H1 (cell line): ENCODE measurements at regions not wholly inside any gene's neighbourhood (a gene's known extent, or its start where the extent isn't known, plus 50 kb on each side); places are given as distances from the start of the nearest gene placed in this dataset.

Experiments used
- CTCF ChIA-PET: fragments of 300-600 bp; sonication (Branson Sonifier 250); formaldehyde crosslinking; loops from one replicate; lab custom pipeline; 2021; ENCODE audit not compliant: partially characterized antibody; lab: Charles Lee
- POLR2A ChIA-PET: fragments of 300-600 bp; sonication (Branson Sonifier 250); formaldehyde crosslinking; loops from one replicate; lab custom pipeline; 2021; ENCODE audit warnings: inconsistent platforms; ENCODE audit not compliant: partially characterized antibody; lab: Charles Lee
- DNase-seq, 2 experiments: peaks; one replicate each; pipeline versions ENCODE4 v3.0.0 to v3.0.0-alpha.2; 2010 to 2022; ENCODE audit warnings: low spot score in 2 of 2, low read depth in 1 of 2, mixed read lengths in 1 of 2
- FAIRE-seq: peaks from 2 replicates; lab custom pipeline; 2011; peaks lifted over from hg19 to GRCh38; lab: Jason Lieb, UNC
- H2AFZ ChIP-seq: 2 replicates; pipeline ENCODE4 v1.8.1; 2012; ENCODE audit warnings: low read length, inconsistent platforms
- H2AK5ac ChIP-seq: 2 replicates; pipeline ENCODE4 v1.6.1; 2013; ENCODE audit warnings: low read depth, low read length
- H2BK120ac ChIP-seq: replicated peaks from 2 replicates; pipeline ENCODE3; 2013; ENCODE audit warnings: low read depth, low read length, inconsistent platforms
- H2BK12ac ChIP-seq: 2 replicates; pipeline ENCODE4 v1.6.1; 2013; ENCODE audit warnings: low read depth, low read length
- H2BK15ac ChIP-seq: 2 replicates; pipeline ENCODE4 v1.6.1; 2013; ENCODE audit warnings: low read length
- H2BK20ac ChIP-seq: 2 replicates; pipeline ENCODE4 v1.6.1; 2013; ENCODE audit warnings: low read length
- H2BK5ac ChIP-seq: 2 replicates; pipeline ENCODE4 v1.6.1; 2013; ENCODE audit warnings: low read depth, low read length
- H3K14ac ChIP-seq: 2 replicates; pipeline ENCODE4 v1.6.1; 2013; ENCODE audit warnings: inconsistent platforms; ENCODE audit not compliant: insufficient read length
- H3K18ac ChIP-seq: 2 replicates; pipeline ENCODE4 v1.6.1; 2013; ENCODE audit warnings: low read length; ENCODE audit errors: extremely low read depth
- H3K23ac ChIP-seq: 2 replicates; pipeline ENCODE4 v1.6.1; 2013; ENCODE audit warnings: inconsistent platforms; ENCODE audit not compliant: insufficient read length
- H3K23me2 ChIP-seq: 2 replicates; pipeline ENCODE4 v1.6.1; 2013; ENCODE audit warnings: low read depth, low read length
- H3K27ac ChIP-seq: 2 replicates; pipeline ENCODE4 v1.6.1; 2011; ENCODE audit warnings: low read depth, low read length, inconsistent platforms
- H3K27me3 ChIP-seq, 4 experiments: replicated peaks in 1 of 4; 1 replicate in 1 of 4; 2 replicates in 3 of 4; pipeline versions ENCODE4 v1.6.1 to v1.8.1; 2011 to 2013; ENCODE audit warnings: low read length in 3 of 4, mild to moderate bottlenecking in 3 of 4, inconsistent platforms in 2 of 4, mixed read lengths in 2 of 4, moderate library complexity in 1 of 4; ENCODE audit not compliant: control insufficient read depth in 3 of 4, insufficient read depth in 3 of 4; ENCODE audit errors: extremely low read depth in 1 of 4
- H3K36me3 ChIP-seq, 4 experiments: 2 replicates each; pipeline versions ENCODE4 v1.6.1 to v1.8.1; 2011 to 2013; ENCODE audit warnings: mild to moderate bottlenecking in 4 of 4, low read length in 3 of 4, moderate library complexity in 2 of 4, control low read depth in 1 of 4, inconsistent platforms in 1 of 4; ENCODE audit not compliant: insufficient read depth in 4 of 4, control insufficient read depth in 2 of 4
- H3K4ac ChIP-seq: replicated peaks from 2 replicates; pipeline ENCODE3; 2013; ENCODE audit warnings: low read length, low read depth, mixed read lengths, inconsistent platforms; ENCODE audit not compliant: insufficient read length
- H3K4me1 ChIP-seq, 4 experiments: replicated peaks in 1 of 4; 1 replicate in 1 of 4; 2 replicates in 3 of 4; pipeline versions ENCODE4 v1.6.1 to v1.8.1; 2011 to 2013; ENCODE audit warnings: low read length in 3 of 4, inconsistent platforms in 2 of 4, mixed read lengths in 1 of 4; ENCODE audit not compliant: insufficient read depth in 4 of 4, control insufficient read depth in 3 of 4
- H3K4me2 ChIP-seq, 2 experiments: 2 replicates each; pipeline versions ENCODE4 v1.6.1 to v1.8.1; 2011 to 2013; ENCODE audit warnings: low read depth in 2 of 2, low read length in 2 of 2, control low read depth in 1 of 2, inconsistent platforms in 1 of 2, mild to moderate bottlenecking in 1 of 2; ENCODE audit not compliant: insufficient read depth in 1 of 2
- H3K4me3 ChIP-seq, 4 experiments: fragments of 200-600, 300-600 bp in 1 of 4; sonication (generic), shearing (Covaris generic), sonication (Bioruptor Twin) in 1 of 4; 2 replicates each; pipeline versions ENCODE4 v1.5.1 to v1.8.1; 2011 to 2016; ENCODE audit warnings: low read length in 4 of 4, low read depth in 3 of 4, control low read depth in 2 of 4, inconsistent platforms in 2 of 4, mild to moderate bottlenecking in 2 of 4, mixed read lengths in 1 of 4, moderate library complexity in 1 of 4; ENCODE audit not compliant: insufficient read depth in 2 of 4; ENCODE audit errors: extremely low read depth in 1 of 4
- H3K56ac ChIP-seq: replicated peaks from 2 replicates; pipeline ENCODE3; 2013; ENCODE audit warnings: low read depth, mild to moderate bottlenecking, mixed read lengths, low read length, inconsistent platforms; ENCODE audit not compliant: insufficient read length
- H3K79me1 ChIP-seq: 2 replicates; pipeline ENCODE4 v1.6.1; 2013; ENCODE audit warnings: low read depth, low read length, control low read depth
- H3K79me2 ChIP-seq, 2 experiments: 2 replicates each; pipeline versions ENCODE4 v1.6.1 to v1.8.1; 2012 to 2013; ENCODE audit warnings: low read length in 2 of 2, mild to moderate bottlenecking in 2 of 2, inconsistent platforms in 1 of 2; ENCODE audit not compliant: insufficient read depth in 2 of 2, control insufficient read depth in 1 of 2
- H3K9ac ChIP-seq, 4 experiments: replicated peaks in 1 of 4; 1 replicate in 1 of 4; 2 replicates in 3 of 4; pipeline versions ENCODE4 v1.6.1 to v1.8.1; 2011 to 2013; ENCODE audit warnings: low read depth in 3 of 4, low read length in 3 of 4, control low read depth in 2 of 4, mild to moderate bottlenecking in 2 of 4, moderate library complexity in 2 of 4, inconsistent platforms in 1 of 4; ENCODE audit errors: extremely low read depth in 1 of 4
- H3K9me3 ChIP-seq, 2 experiments: 2 replicates each; pipeline versions ENCODE4 v1.6.1 to v1.8.1; 2012 to 2013; ENCODE audit warnings: mild to moderate bottlenecking in 2 of 2, moderate library complexity in 2 of 2, control low read depth in 1 of 2, inconsistent platforms in 1 of 2, low read depth in 1 of 2, low read length in 1 of 2, mixed read lengths in 1 of 2; ENCODE audit not compliant: insufficient read depth in 2 of 2
- H4K20me1 ChIP-seq, 2 experiments: replicated peaks in 1 of 2; 2 replicates each; pipeline versions ENCODE3 to v1.8.1; 2011 to 2013; ENCODE audit warnings: inconsistent platforms in 2 of 2, low read length in 2 of 2, mild to moderate bottlenecking in 1 of 2; ENCODE audit not compliant: insufficient read depth in 2 of 2, control insufficient read depth in 1 of 2
- H4K5ac ChIP-seq: 2 replicates; pipeline ENCODE4 v1.6.1; 2013; ENCODE audit warnings: low read length, low read depth, mixed read lengths, inconsistent platforms; ENCODE audit not compliant: insufficient read length
- H4K8ac ChIP-seq: 2 replicates; pipeline ENCODE4 v1.8.0; 2013; ENCODE audit warnings: mild to moderate bottlenecking, moderate library complexity, low read length, inconsistent platforms; ENCODE audit not compliant: insufficient read depth; ENCODE audit errors: extremely low read depth
- H4K91ac ChIP-seq: replicated peaks from 2 replicates; pipeline ENCODE3; 2013; ENCODE audit warnings: low read length, mixed read lengths, inconsistent platforms; ENCODE audit not compliant: insufficient read length
- ASH2L ChIP-seq: fragments of 200-600, 300-600 bp; sonication (generic); IDR thresholded peaks from one replicate; pipeline ENCODE4 v1.7.1; 2017; ENCODE audit warnings: low read length
- CHD2 ChIP-seq: IDR thresholded peaks from 2 replicates; pipeline ENCODE4 v1.6.1; 2012; ENCODE audit warnings: low read length, improper control_type of control experiment
- CTBP2 ChIP-seq: IDR thresholded peaks from 2 replicates; pipeline ENCODE4 v1.7.0; 2011; ENCODE audit warnings: borderline replicate concordance, mild to moderate bottlenecking, moderate library complexity, mixed read lengths, low read length; ENCODE audit not compliant: insufficient read depth, insufficient read length
- CTCF ChIP-seq, 3 experiments: IDR thresholded peaks; 1 replicate in 2 of 3; 2 replicates in 1 of 3; pipeline versions ENCODE4 v1.5.1 to v1.6.1; 2011; ENCODE audit warnings: low read length in 3 of 3, mild to moderate bottlenecking in 3 of 3, inconsistent platforms in 2 of 3, low read depth in 1 of 3, moderate library complexity in 1 of 3; ENCODE audit not compliant: insufficient read depth in 1 of 3; ENCODE audit errors: control extremely low read depth in 1 of 3
- E2F6 ChIP-seq: IDR thresholded peaks from 2 replicates; pipeline ENCODE4 v1.6.1; 2012; ENCODE audit warnings: inconsistent platforms
- EP300 ChIP-seq, 2 experiments: IDR thresholded peaks; 1 replicate in 1 of 2; 2 replicates in 1 of 2; pipeline ENCODE4 v1.6.1; 2011 to 2012; ENCODE audit warnings: low read depth in 2 of 2, low read length in 2 of 2, mild to moderate bottlenecking in 2 of 2, borderline replicate concordance in 1 of 2, inconsistent platforms in 1 of 2, moderate library complexity in 1 of 2
- EZH2 ChIP-seq: fragments of 200-600 bp; sonication (generic); IDR thresholded peaks from 2 replicates; pipeline ENCODE4 v1.7.1; 2012; ENCODE audit warnings: low read depth, mild to moderate bottlenecking, moderate library complexity, low read length, inconsistent platforms; ENCODE audit not compliant: severe bottlenecking
- POLR2A ChIP-seq, 2 experiments: IDR thresholded peaks; 1 replicate in 1 of 2; 2 replicates in 1 of 2; pipeline ENCODE4 v1.6.1; 2011; ENCODE audit warnings: low read depth in 2 of 2, low read length in 2 of 2, mild to moderate bottlenecking in 2 of 2; ENCODE audit errors: control extremely low read depth in 1 of 2
- POLR2AphosphoS5 ChIP-seq: IDR thresholded peaks from 2 replicates; pipeline ENCODE4 v1.6.1; 2011; ENCODE audit warnings: low read depth, low read length
- SIX5 ChIP-seq: IDR thresholded peaks from 2 replicates; pipeline ENCODE4 v1.6.1; 2011; ENCODE audit warnings: mild to moderate bottlenecking, low read depth, low read length
- SRF ChIP-seq: IDR thresholded peaks from 2 replicates; pipeline ENCODE4 v1.6.1; 2011; ENCODE audit warnings: mild to moderate bottlenecking, low read depth, low read length, moderate library complexity
- TBP ChIP-seq: IDR thresholded peaks from 2 replicates; pipeline ENCODE4 v1.6.1; 2011; ENCODE audit warnings: low read depth, low read length, improper control_type of control experiment
- YY1 ChIP-seq: IDR thresholded peaks from 2 replicates; pipeline ENCODE4 v1.6.1; 2011; ENCODE audit warnings: low read depth, mild to moderate bottlenecking, low read length
- WGBS, 2 experiments: shearing (Covaris generic) in 1 of 2; methylation state at CpG; one replicate each; pipeline versions ENCODE4 v1.1.6 to v1.1.7; 2013 to 2015; ENCODE audit warnings: low lambda C conversion rate in 2 of 2, mixed read lengths in 2 of 2, inconsistent platforms in 1 of 2, low coverage in 1 of 2, missing lambda C conversion rate in 1 of 2; ENCODE audit not compliant: insufficient replicate concordance in 2 of 2, insufficient coverage in 1 of 2, insufficient read length in 1 of 2; ENCODE audit errors: extremely low coverage in 1 of 2, missing lambda C conversion rate in 1 of 2; 5-methylcytosine and 5-hydroxymethylcytosine counted together

GRCh38 chr2:17101596-17101995, 416.6 kb downstream of the RAD51AP2 start:
- no peaks in the 10 kb centered on the region for H3K27me3 ChIP-seq
- no peak overlapping the region for H2BK15ac ChIP-seq
- H3K9ac ChIP-seq = no peak overlapping the region
- no peak overlapping the region for H3K4ac ChIP-seq
- no peaks in the 10 kb centered on the region for H3K23me2 ChIP-seq
- ChIA-PET CTCF (no interaction called here), POLR2A (no interaction called here)
- H4K20me1 ChIP-seq = no peaks in the 10 kb centered on the region
- H3K9me3 ChIP-seq = no peaks in the 10 kb centered on the region
- no peaks in the 10 kb centered on the region for H3K79me1 ChIP-seq
- no peak for FAIRE-seq
- no peak overlapping the region for H2BK20ac ChIP-seq
- H2AK5ac ChIP-seq = no peak overlapping the region
- DNase-seq = no peak
- WGBS, 2 experiments = 92% methylated on average over 4 of the region's 4 CpGs; no CpG with 5 or more reads in 1 of the 2 experiments
- no peak overlapping the region for H4K91ac ChIP-seq
- no peak overlapping the region for H3K4me2 ChIP-seq
- no peak overlapping the region for H2BK12ac ChIP-seq
- H3K79me2 ChIP-seq = no peaks in the 10 kb centered on the region
- H3K56ac ChIP-seq = no peak overlapping the region
- H3K4me3 ChIP-seq = no peak overlapping the region
- H2BK5ac ChIP-seq = no peak overlapping the region
- no peak overlapping the region for H3K27ac ChIP-seq
- no peak overlapping the region for H3K23ac ChIP-seq
- no peak overlapping the region for H2BK120ac ChIP-seq
- H4K5ac ChIP-seq = no peak overlapping the region
- H3K14ac ChIP-seq = no peak overlapping the region
- H3K36me3 ChIP-seq = no peaks in the 10 kb centered on the region
- no peak overlapping the region for H4K8ac ChIP-seq
- no peak overlapping the region for H2AFZ ChIP-seq
- no peaks in the 10 kb centered on the region for H3K4me1 ChIP-seq
- H3K18ac ChIP-seq = no peak overlapping the region
- TF ChIP-seq CTCF (IDR thresholded peaks at IDR 0.05; ENCODE audit: control extremely low read depth in 1 of 3, insufficient read depth in 1 of 3, low read depth in 1 of 3, low read length in 3 of 3) (no peak), CTBP2 (no peak), CHD2 (no peak), ASH2L (no peak), EP300 (IDR thresholded peaks at IDR 0.05; ENCODE audit: borderline replicate concordance in 1 of 2, low read depth in 2 of 2, low read length in 2 of 2) (no peak), E2F6 (no peak), SRF (no peak), SIX5 (no peak), EZH2 (no peak), YY1 (no peak), TBP (no peak), POLR2A (IDR thresholded peaks at IDR 0.05; ENCODE audit: control extremely low read depth in 1 of 2, low read depth in 2 of 2, low read length in 2 of 2) (no peak), POLR2AphosphoS5 (no peak)
